ENCODE measurements at regions not wholly inside any gene's neighbourhood (a gene's known extent, or its start where the extent isn't known, plus 50 kb on each side); places are given as distances from the start of the nearest gene placed in this dataset.
A peak's percentile ranks its signal among the peaks of the same experiment; 100 is the strongest.

DNA sequence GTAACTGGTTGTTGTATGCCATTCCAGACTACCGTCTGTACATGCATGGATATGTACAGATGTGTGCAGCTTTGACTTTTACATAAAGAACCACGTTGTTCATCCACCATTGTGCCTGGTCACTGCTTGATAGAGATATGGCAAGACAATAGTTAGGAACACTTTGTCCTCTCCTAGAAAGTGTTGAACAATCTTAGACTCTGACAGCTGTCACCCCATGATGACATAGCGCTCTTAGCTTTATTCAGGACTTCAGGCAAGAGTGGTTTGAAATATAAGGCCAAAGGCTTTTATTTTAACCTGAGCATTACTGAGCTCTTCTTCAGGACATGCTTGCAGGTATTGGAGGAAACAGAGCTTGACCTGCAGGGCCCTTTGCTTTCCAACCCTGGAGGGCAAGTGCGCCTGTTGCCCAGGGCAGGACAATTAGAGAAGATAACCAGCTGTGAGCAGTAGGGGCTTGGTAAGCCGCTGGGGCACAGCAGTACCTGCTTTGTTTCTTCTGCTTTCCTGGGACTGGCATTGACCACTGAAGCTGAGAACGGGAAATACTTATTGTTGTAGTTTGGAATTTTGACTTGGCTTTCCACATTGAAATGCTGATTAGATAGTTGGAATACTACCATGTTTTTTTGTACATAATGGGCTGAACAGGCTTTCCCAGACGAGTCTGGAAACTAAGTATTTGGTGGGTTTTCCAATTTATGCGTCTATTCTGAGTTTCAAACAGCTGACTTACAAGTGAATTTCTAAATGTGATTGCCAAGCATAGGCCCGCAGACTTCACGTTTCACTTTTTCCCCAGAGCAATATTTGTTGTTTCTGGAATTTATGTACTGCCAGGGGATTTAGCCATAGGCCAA lies 51.1 kb downstream of the GARRE1 start:
- Histone ChIP-seq H3K27ac (ENCODE audit: low read depth in 2 of 2, low read length in 2 of 2) (peak overlapping the region; percentile 16 to 30), H3K4me1 (ENCODE audit: control insufficient read depth in 2 of 3, insufficient read depth in 2 of 3, low read depth in 1 of 3, low read length in 3 of 3) (peaks cover 0 to 21% (median 18%) of the 10 kb centered on the region in 3 donors), H3K27me3 (ENCODE audit: control insufficient read depth, insufficient read depth, low read length) (no peaks in the 10 kb centered on the region), H3K9ac (ENCODE audit: low read length in 3 of 3) (peak overlapping the region in 1 of 3 donors; percentile 2), H3K4me3 (ENCODE audit: low read length in 3 of 3) (no peak overlapping the region), H3K9me3 (ENCODE audit: control insufficient read depth in 2 of 3, insufficient read depth in 1 of 3, low read length in 3 of 3) (no peaks in the 10 kb centered on the region), H3K36me3 (ENCODE audit: control insufficient read depth in 2 of 3, insufficient read depth in 3 of 3, low read length in 3 of 3) (peaks cover 0 to 8% (median 5%) of the 10 kb centered on the region in 3 donors)
- TF ChIP-seq, protein P1, sequence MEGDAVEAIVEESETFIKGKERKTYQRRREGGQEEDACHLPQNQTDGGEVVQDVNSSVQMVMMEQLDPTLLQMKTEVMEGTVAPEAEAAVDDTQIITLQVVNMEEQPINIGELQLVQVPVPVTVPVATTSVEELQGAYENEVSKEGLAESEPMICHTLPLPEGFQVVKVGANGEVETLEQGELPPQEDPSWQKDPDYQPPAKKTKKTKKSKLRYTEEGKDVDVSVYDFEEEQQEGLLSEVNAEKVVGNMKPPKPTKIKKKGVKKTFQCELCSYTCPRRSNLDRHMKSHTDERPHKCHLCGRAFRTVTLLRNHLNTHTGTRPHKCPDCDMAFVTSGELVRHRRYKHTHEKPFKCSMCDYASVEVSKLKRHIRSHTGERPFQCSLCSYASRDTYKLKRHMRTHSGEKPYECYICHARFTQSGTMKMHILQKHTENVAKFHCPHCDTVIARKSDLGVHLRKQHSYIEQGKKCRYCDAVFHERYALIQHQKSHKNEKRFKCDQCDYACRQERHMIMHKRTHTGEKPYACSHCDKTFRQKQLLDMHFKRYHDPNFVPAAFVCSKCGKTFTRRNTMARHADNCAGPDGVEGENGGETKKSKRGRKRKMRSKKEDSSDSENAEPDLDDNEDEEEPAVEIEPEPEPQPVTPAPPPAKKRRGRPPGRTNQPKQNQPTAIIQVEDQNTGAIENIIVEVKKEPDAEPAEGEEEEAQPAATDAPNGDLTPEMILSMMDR (IDR thresholded peaks at IDR 0.05; ENCODE audit: borderline replicate concordance, extremely low read depth, insufficient read depth): no peak
- DNase-seq (no peak), FAIRE-seq (no peak)
- intact Hi-C loops (cut with DNase I): no loop called here

DNA sequence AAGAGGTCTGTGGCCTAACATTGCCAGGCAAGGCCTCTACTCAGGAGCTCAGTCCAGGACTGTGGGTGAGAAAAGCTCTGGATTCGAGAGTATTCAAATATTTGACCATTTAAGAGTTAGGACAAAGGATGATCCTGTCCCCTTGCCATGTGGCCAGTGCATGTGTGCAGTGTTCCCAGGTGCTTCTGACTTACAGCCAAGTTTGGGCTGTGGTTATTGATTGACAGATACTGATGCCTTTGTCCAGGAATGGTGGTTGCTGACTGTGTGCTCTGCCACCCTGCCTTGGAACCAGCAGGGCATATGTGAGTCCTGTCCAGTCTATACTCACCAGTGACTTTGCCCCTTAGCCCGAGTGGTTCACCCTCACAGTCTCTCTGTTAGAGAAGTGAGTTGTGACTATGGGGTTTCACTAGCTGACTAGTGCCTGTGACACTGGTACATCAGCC lies 51.9 kb downstream of the GARRE1 start:
- Histone ChIP-seq H3K27me3 (ENCODE audit: control insufficient read depth, insufficient read depth, low read length) (no peaks in the 10 kb centered on the region), H3K9ac (ENCODE audit: low read length in 3 of 3) (peak overlapping the region in 1 of 3 donors; percentile 14), H3K4me1 (ENCODE audit: control insufficient read depth in 2 of 3, insufficient read depth in 2 of 3, low read depth in 1 of 3, low read length in 3 of 3) (peaks cover 0 to 21% (median 19%) of the 10 kb centered on the region in 3 donors), H3K27ac (ENCODE audit: low read depth in 2 of 2, low read length in 2 of 2) (peak overlapping the region; percentile 11 to 35), H3K36me3 (ENCODE audit: control insufficient read depth in 2 of 3, insufficient read depth in 3 of 3, low read length in 3 of 3) (peaks cover 0 to under 1% (median 0%) of the 10 kb centered on the region in 3 donors), H3K9me3 (ENCODE audit: control insufficient read depth in 2 of 3, insufficient read depth in 1 of 3, low read length in 3 of 3) (no peaks in the 10 kb centered on the region), H3K4me3 (ENCODE audit: low read length in 3 of 3) (no peak overlapping the region)
- intact Hi-C loops (cut with DNase I): no loop called here
- peak in 1 of 5 donors; percentile 44 for DNase-seq
- peak; percentile 6 for FAIRE-seq
- TF ChIP-seq, protein P1 (IDR thresholded peaks at IDR 0.05; ENCODE audit: borderline replicate concordance, extremely low read depth, insufficient read depth): no peak

DNA sequence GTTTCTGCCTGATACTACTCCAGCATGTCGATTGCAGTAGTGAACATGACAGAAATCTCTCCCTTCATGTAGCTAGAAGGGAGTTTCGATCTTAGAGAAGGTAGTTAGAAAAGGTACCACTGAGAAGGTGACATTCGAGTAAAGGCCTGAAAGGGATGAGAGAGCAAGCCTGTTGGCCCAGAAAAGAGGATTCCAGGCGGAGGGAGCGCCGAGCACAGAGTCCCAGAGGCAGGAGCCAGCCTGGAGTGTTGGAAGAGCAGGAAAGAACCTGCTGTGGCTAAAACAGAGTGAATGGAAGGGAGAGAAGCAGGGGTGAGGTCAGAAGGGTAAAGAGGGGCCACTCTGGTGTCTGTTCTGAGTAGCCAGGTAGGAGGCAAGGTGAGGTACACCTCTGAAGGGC lies 52.5 kb downstream of the GARRE1 start:
- peaks cover 0 to 21% (median 19%) of the 10 kb centered on the region in 3 donors for H3K4me1 ChIP-seq (ENCODE audit: control insufficient read depth in 2 of 3, insufficient read depth in 2 of 3, low read depth in 1 of 3, low read length in 3 of 3)
- TF ChIP-seq, protein P1 (IDR thresholded peaks at IDR 0.05; ENCODE audit: borderline replicate concordance, extremely low read depth, insufficient read depth): no peak
- no peak for DNase-seq
- H3K27me3 ChIP-seq (ENCODE audit: control insufficient read depth, insufficient read depth, low read length): no peaks in the 10 kb centered on the region
- no peak for FAIRE-seq
- H3K9me3 ChIP-seq (ENCODE audit: control insufficient read depth in 2 of 3, insufficient read depth in 1 of 3, low read length in 3 of 3): no peaks in the 10 kb centered on the region
- no peak overlapping the region for H3K4me3 ChIP-seq (ENCODE audit: low read length in 3 of 3)
- H3K27ac ChIP-seq (ENCODE audit: low read depth in 2 of 2, low read length in 2 of 2): peak overlapping the region; percentile 11 to 35
- no peaks in the 10 kb centered on the region for H3K36me3 ChIP-seq (ENCODE audit: control insufficient read depth in 2 of 3, insufficient read depth in 3 of 3, low read length in 3 of 3)
- intact Hi-C loops (cut with DNase I): no loop called here
- peak overlapping the region in 1 of 3 donors; percentile 14 for H3K9ac ChIP-seq (ENCODE audit: low read length in 3 of 3)
